GM03348 (cell line): ENCODE measurements at regions not wholly inside any gene's neighbourhood (a gene's known extent, or its start where the extent isn't known, plus 50 kb on each side); places are given as distances from the start of the nearest gene placed in this dataset.
"Not testable (repeated sequence)": the region's sequence is repeated elsewhere in the genome, so short reads cannot be mapped to it uniquely, and the experiment has no call there.

Experiments used
- DNase-seq: peaks from one replicate; pipeline ENCODE4 v3.0.0; 2012; ENCODE audit warnings: low spot score

GRCh38 chr7:81284576-81284975 lies 365.7 kb upstream of the SEMA3C start:
- DNase-seq, result peak; percentile 43

GRCh38 chr7:81280531-81280930 lies 361.7 kb upstream of the SEMA3C start:
- no peak for DNase-seq

GRCh38 chr7:81277691-81278090 lies 358.8 kb upstream of the SEMA3C start:
- DNase-seq, result no peak

GRCh38 chr7:81273601-81274397 lies 354.9 kb upstream of the SEMA3C start:
- no peak for DNase-seq

GRCh38 chr7:81272176-81272575 lies 353.3 kb upstream of the SEMA3C start:
- DNase-seq, result no peak

GRCh38 chr7:81268551-81268950 lies 349.7 kb upstream of the SEMA3C start:
- peak; percentile 8 for DNase-seq

- peak; percentile 4 for DNase-seq
These were observed 348.7 kb upstream of the SEMA3C start for GRCh38 chr7:81267508-81267907.

GRCh38 chr7:81264116-81264515 lies 345.3 kb upstream of the SEMA3C start:
- no peak for DNase-seq

- no peak for DNase-seq
These were observed 341.3 kb upstream of the SEMA3C start for GRCh38 chr7:81260152-81260551.

- no peak for DNase-seq
These were observed 338.1 kb upstream of the SEMA3C start for GRCh38 chr7:81256991-81257390.

- DNase-seq, result no peak
These were observed 329.6 kb upstream of the SEMA3C start for GRCh38 chr7:81248420-81248819.

- not testable (repeated sequence) for DNase-seq
These were observed 328.5 kb upstream of the SEMA3C start for GRCh38 chr7:81247364-81247763.

GRCh38 chr7:81245353-81245752 lies 326.5 kb upstream of the SEMA3C start:
- DNase-seq, result no peak

- DNase-seq, result no peak
These were observed 325.4 kb upstream of the SEMA3C start for GRCh38 chr7:81244224-81244623.

- DNase-seq, result no peak
These were observed 317.7 kb upstream of the SEMA3C start for GRCh38 chr7:81236560-81236959.

- no peak for DNase-seq
These were observed 317.1 kb upstream of the SEMA3C start for GRCh38 chr7:81235997-81236396.

- DNase-seq, result no peak
These were observed 316.0 kb upstream of the SEMA3C start for GRCh38 chr7:81234896-81235295.

- DNase-seq, result peak; percentile 39
These were observed 314.5 kb upstream of the SEMA3C start for GRCh38 chr7:81233208-81233940.

- DNase-seq, result no peak
These were observed 313.4 kb upstream of the SEMA3C start for GRCh38 chr7:81232084-81232799.

GRCh38 chr7:81231301-81231838 lies 312.5 kb upstream of the SEMA3C start:
- DNase-seq, result no peak

- DNase-seq, result no peak
These were observed 307.4 kb upstream of the SEMA3C start for GRCh38 chr7:81226234-81226633.

GRCh38 chr7:81222692-81223091 lies 303.8 kb upstream of the SEMA3C start:
- DNase-seq, result not testable (repeated sequence)
